GM18508 (cell line): ENCODE measurements at regions not wholly inside any gene's neighbourhood (a gene's known extent, or its start where the extent isn't known, plus 50 kb on each side); places are given as distances from the start of the nearest gene placed in this dataset.

ENCODE experiments used
- ATAC-seq: cut with Tn5 transposase; IDR thresholded peaks from one replicate; pipeline ENCODE4 v1.9.1; 2021; ENCODE audit warnings: moderate number of reproducible peaks; ENCODE audit not compliant: insufficient read depth, unreplicated experiment

DNA sequence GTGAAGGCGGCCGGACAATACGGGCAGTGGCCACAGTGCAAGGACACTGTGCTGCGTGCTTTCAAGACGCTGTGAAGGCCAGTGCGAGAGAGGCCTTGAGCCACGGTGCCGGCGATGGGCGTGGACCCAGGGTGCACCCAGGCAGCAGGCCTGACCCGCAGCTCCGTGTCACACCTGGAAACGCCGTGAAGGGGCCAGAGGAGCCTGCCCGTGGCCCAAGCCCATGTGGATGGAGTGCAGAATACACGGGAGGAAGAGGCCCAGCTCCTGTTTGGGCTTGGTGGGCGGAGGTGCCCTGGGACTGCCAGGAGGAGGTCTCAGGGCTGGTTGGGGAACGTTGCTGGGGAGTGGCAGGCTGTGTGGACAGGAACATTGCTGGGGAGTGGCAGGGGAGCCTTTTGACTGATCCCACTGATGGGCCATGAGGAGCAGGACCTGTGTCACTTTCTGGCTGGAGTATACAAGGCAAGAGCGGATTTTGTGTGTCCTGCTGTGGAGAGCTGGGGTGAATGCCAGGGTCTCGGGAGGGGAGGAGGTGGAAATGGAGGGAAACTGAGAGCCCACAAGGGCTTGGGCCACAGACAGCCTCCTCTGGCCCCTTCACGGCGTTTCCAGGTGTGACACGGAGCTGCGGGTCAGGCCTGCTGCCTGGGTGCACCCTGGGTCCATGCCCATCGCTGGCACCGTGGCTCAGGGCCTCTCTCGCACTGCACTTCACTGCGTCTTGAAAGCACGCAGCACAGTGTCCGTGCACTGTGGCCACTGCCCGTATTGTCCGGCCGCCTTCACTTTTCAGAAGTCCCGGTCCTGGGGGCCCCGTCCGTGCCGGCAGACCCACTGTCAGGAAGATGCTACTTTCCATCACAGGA lies 925.4 kb downstream of the BRD1 start:
- ATAC-seq, result no peak

DNA sequence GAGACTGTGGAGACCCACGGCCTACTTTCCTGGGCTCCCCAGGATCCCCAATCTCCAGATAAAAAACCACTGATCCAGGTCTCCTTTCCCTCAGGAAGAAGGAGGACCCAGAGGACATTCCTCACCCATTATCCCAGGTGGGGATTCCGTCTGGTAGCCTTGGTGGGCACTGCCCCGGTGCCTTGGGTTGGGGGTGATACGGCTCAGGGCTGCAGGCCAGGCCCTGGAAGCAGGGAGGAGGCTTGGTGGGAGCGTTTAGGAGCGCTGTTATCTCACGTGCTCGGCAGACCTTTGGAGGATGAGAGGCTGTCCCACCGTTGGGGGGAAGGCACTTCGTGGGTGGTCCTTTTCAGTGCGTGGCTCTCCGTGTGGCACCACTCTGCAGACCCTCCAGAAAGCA lies 926.3 kb downstream of the BRD1 start:
- ATAC-seq, result no peak

DNA sequence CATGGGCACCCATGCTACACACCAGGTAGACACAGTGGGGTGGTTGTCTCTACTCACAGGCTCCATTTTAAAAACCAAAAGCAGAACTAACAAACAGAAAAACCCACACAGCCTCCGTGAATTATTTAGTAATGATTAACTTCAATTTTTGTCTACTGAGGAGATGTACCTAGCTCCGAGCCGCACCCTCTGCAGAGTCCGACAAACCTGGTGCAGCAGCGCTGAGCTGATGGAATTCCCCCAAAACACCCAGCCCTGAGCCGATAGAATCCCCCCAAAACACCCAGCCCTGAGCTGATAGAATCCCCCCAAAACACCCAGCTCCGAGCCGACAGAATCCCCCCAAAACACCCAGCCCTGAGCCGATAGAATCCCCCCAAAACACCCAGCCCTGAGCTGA lies 927.0 kb downstream of the BRD1 start:
- no peak for ATAC-seq

DNA sequence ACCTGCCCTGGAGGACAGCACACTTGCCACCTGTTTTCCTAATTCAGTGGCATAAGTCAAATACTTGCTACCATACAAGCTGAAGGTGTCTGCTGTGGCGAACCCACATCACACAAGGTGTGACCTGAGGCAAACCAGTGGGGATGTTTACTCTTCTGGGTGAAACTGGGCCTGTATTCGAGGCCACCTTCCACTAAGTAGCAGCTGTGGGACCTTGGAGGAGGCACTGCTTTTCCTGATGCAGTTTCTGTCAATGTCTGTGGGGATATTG lies 927.4 kb downstream of the BRD1 start:
- no peak for ATAC-seq

DNA sequence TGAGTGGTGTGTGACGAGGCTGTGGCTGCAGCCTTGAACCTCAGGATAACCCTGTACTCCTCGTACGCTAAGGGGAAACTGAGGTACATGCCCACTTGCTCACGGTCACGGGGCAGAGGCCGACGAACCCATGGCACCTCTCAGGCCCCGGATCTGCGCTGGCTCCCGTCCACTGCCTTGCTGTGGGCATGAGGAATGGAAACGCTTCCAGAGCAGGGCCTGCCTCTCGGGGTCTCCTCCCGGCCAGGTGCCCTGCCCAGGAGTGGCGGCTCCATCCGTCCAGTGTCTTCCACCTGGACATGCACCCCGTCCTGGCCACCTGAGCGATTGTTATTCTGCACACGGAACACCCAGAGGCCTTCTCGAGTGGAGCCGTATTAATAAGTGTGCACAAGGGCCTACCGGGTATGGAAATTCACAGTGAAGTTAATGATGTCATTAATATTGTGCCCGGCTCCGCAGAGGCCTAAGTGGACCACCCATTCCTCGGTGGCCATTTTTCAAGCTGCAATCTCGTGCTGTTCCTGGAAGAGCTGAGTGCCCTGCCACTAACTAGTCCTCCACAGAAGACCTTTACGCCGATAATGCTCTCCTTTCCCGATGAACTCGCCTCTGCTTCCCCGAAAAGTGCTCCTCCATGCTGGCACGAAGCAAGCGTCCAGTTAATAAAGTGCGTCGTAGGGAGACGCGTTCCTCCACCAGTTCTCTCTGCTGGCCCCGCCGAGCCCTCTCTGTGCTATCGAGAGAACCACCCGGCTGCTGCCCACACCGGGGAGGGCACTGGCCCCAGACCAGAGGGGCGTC lies 927.9 kb downstream of the BRD1 start:
- ATAC-seq, result no peak

DNA sequence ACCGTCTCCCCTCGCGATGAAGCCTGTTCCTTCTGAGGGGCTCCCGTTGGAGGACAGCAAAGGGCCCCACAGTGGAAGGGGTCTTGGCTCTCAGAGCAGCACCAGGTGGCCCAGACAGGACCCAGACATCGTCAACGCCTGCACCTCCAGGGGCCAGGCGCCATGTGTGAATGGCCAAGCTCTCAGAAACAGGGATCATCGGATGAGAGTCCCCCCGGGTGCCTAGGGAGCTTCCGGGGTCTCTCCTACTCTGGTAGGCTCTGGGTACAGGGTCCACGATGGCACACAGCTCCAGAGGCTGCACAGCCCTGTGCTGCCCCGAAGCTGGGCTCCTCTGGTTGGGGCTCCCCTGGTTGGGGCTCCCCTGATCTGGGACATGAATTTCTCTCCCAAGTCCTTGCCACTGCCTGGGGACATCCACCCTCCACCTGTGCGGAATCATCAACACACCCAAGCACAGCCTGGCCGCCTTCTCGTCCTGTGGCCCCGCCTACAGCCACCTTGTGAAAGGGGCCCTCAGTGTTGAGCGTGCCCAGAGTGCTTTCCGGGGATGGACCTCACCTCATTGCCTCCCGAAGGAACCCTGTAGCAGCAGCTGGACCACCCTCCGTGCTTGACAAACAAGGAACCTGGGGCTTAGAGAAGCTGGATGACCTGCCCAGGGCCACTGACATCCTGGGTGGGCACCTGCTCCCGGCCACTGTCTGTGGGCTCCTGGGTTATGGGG lies 929.0 kb downstream of the BRD1 start:
- ATAC-seq, result no peak

DNA sequence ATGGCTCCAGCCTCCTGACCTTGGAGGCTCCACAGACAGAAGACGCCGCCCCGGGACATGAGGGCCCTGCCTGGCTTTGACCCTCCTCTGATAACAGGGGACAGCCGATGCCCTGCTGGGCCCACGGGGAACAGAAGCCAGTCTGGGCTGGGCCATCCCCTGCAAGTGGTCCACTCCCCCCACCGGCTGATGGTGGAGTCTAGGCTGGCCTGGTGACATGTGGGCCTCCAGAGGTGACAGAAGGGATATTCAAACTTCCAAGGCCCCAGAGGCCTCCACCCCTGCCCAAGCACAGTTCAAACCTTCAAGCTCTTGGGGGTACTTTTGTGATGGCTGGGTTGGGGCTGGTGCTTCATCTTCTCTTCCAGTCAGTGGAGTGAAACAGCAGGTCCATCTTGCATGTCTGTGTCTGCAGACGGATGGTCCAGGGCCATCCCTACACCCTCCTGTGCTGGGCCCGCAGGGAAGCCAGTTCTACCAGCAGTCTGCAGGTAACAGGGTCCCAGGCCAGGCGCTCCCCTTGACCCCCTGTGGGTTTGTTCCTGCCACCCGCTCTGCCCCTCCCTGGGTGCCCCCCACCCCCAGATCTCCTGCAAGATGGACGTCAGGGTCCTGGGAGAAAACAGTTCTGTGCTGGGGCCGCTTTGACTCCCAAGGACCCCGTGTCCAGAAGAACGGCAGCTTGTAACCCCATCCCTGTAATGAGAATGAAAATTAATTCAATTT lies 929.9 kb downstream of the BRD1 start:
- no peak for ATAC-seq

DNA sequence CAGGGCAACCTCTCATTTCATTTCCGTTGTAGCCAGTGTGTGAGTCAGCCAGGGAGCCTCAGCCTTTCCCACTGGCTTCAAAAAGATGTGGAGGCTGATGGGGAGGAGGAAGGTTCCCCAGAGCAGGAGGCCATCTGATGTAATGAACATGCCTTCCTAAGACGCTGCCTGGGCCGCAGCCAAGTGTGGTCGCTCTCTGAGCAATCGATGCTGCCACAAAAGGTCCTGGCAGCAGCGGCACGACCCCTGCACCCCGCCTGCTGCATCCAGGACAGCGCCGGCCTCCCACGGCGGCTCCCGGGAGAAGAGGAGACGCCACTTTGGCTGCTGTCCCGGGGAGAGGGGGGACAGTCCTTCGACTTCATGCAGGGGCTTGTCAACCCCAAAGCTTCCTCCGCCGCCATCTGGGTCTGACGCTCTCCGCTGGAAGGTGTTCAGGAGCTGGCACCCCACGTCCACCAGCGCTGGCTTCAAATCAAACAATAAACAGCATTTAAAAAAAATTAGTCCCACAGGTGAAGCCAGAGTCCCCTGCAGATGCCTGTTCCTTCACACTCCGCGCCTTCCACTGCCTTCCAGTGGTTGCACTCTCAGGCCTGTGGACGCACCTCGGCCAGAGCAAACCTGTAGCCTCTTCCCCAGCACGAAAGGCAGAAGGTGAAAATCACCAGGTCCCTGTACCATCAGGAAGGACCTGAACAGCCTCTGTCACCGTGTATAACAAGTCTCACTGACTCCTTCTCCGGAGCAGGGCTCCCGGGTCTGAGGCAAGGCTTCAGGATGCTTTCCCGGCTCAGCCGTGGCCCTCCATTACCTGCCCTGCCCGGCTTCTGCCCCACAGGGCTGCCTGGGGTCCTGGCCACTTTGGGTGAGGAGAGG lies 930.7 kb downstream of the BRD1 start:
- ATAC-seq, result no peak

DNA sequence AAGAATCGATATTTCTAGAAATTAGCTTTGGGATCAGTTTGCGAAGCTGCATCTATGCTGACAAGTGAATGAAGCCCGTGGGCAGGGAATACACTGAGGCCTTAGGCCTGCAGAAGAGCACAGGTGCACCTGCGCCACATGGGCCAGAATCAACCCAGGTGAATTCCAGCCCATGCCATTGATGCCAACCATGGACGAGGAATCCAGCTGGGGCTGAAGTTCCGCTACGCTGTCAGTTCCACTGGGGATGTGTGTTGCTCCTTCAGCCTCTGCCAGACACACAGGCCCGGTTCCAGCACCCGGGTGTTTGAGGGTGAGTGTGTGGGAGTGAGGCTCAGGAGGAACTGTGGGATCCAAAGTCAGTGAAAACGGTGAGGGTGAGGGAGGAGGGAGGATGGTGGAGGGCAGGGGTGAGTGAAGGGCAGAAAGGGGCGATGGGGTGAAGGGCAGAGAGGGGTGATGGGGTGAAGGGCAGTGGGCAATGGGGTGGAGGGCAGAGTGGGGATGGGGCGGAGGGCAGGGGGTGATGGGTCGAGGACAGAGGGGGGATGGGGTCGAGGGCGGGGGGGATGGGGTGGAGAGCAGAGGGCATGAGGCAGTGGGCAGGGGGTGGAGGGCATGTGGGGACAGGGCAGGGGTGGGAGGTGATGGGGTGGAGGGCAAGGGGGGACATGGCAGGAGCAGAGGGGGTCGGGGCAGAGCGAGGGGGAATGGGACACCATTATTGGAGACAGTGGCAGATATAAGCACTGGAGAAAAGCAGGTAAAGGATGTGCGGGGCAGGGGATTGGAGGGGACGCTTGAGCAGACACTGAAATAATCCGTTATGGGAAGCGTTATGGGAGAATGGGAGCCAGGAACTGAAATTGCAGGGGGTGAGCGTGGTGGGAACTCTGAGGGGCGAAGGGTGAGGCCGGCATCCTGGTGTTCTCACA lies 931.6 kb downstream of the BRD1 start:
- ATAC-seq, result no peak

DNA sequence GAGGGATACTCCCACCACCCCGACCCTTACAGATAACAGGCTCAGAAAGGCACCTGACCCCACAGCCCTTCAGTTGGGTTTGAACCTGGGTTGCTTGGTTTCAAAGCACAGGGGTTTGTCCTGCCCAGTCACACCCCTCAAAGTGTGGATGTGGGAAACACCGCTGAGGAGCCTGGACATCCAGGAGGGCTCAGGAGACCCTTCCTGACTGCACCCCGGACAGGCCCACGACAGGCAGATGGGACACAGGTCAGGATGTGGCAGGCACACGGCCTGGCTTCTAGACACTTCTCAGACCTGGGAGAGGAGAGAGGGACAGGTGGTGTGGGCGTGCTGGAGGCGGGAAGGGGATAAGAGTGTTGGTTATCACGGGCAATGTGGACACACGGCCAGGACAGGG lies 932.3 kb downstream of the BRD1 start:
- no peak for ATAC-seq

DNA sequence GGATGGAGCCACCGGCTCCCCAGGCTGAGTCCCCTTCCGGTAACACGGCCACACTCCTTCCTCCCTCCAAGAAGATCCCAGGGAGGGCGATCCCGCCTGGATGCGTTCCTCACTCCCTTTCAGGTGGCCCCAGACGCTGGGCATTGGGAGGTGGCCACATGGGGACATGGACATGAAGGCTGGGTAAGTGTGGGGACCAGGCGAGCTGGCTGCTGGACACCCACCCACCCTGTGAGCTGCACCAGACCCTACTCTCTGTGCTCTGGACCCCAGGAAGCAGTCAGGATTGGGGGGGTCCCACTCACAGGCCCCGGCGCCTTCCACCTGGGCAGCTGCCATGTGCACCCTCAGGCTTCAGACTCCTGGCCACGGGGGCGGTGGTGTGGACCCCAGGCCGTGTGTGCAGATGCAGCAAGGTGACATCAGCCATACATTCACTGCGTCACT lies 932.8 kb downstream of the BRD1 start:
- no peak for ATAC-seq

DNA sequence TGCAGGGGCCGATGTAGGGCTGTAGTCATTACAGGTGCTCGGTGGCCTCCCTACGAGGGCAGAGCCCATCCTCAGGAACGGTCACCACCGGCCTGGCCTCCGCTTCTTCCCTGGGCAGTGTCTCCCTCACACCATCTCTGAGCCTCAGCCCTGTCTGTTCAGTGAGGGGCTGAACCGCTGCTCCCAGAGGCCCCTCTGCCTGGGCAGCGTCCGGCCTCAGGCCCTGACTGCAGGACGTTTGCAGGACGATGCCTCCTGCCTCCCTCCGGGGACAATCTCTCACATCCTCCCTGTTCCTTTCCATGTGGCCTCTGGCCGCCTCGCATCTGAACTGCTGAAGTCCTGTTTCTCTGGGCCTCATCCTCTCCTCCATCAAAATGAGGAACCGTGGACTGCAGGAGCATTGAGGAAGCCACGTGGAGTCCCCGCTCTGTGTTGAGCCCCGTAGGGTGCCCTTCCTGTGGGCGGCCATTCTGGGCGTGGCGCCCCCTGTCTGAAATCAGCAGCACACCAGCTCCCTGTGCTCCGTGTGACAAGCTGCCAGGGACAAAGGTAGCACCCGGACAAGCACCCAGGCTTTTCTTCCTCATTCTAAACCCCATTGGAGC lies 933.5 kb downstream of the BRD1 start:
- ATAC-seq, result no peak

DNA sequence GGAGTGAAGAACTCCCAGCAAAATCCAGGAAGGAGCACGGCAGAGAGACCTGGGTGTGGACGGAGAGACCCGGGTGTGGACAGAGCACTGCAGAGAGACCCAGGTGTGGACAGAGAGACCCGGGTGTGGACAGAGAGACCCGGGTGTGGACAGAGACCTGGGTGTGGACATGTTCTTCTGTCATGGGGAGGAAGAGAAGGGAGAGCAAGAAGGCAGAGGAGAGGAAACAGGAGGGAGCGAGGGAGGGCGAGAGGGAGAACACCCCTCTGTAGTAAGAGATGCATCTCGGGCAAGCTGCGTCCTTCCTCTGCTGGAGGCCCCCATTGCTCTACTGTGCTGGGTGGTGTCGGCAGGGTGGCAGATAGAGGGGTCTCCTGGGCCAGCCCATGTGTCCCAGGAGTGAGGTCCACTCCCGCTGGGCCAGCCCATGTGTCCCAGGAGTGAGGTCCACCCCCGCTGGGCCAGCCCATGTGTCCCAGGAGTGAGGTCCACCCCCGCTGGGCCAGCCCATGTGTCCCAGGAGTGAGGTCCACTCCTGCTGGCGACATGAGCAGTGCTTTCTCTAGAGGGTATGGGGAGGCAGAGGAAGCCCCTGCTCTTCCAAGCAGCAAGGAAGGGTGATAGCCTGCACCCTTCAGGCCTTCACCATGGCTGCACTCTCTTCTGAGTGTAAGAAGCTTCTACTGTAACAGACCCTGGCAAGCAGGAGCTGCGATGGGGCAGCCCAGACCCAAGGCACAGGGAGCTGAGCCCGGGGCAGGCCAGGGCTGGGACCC lies 934.2 kb downstream of the BRD1 start:
- ATAC-seq, result no peak

DNA sequence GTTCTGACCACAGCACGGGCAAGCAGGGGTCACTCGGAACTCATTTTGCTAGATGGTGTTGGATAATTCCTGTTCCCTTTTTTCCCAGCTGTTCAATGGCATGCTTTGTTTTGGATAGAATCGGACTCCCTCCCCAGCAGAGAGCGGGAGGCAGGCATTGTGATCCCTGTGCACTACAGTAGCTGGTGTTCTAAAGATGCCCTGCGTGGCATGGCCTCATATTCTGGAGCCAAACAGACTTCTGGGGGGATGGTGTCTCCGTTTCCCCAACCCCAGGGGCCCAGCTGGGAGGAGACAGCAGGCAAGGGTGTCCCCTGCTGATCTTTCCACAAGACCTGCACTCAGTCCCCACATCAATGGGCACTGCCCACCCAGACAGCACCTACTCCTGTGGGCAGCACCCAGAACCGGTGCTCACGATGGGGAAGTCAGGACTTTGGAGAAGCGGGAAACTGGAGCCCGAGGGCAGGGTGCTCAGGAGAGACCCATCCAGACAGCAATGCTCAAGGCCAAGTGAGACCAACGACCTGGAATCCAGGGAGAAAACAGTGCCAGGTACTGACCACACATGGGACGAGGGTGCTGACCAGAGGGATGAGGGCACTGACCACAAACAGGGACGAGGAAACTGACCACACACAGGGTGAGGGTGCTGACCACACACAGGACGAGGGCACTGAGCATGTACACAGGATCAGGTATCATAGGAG lies 934.9 kb downstream of the BRD1 start:
- no peak for ATAC-seq

DNA sequence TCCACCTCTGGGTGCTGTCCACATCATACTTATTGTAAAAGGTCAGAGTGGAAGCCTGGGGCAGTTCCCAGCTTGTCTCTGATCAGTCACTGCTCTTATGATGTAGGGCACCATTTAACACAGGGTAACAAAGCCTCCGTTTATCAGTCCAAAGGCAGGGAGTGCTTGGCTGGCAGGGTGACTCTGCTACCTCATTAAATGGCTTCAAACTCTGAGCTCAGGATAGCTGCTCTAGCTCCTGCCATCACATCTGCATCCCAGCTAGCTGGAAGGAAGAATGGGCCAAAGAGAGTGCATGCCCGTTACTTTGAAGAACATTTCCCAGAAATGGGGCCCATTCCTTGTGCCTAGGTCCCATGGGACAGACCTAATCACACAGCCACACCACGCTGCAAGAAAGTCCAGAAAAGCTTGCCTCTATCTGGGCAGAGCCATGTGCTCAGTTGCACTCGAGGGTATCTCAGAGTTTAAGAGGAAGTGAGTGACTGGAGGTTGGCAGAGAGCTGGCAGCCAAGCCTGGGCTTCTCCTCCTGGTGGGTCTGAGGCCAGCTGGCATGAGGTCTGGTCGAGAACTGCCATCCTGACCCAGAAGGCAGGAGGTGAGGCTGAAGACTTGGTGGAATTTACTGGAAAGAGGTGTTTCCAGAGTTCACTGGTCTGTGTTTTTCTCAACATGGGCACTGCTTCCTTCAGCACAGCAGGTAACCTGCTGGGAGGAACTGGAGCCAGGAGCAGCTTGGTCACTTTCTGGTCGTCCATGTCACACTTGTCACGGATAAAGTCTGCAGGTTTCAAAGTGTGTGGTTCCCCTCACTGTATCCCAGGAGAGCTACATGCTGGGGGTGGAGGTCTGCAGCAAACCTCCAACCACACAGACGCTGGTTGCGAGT lies 935.7 kb downstream of the BRD1 start:
- ATAC-seq, result no peak
